HG02938 (cell line): ENCODE measurements at regions not wholly inside any gene's neighbourhood (a gene's known extent, or its start where the extent isn't known, plus 50 kb on each side); places are given as distances from the start of the nearest gene placed in this dataset.
A peak's percentile ranks its signal among the peaks of the same experiment; 100 is the strongest.
"Not testable (repeated sequence)": the region's sequence is repeated elsewhere in the genome, so short reads cannot be mapped to it uniquely, and the experiment has no call there.

Source experiments
- ATAC-seq: cut with Tn5 transposase; IDR thresholded peaks from one replicate; pipeline ENCODE4 v1.9.1; 2021; ENCODE audit warnings: mild to moderate bottlenecking, moderate library complexity; ENCODE audit not compliant: unreplicated experiment

DNA sequence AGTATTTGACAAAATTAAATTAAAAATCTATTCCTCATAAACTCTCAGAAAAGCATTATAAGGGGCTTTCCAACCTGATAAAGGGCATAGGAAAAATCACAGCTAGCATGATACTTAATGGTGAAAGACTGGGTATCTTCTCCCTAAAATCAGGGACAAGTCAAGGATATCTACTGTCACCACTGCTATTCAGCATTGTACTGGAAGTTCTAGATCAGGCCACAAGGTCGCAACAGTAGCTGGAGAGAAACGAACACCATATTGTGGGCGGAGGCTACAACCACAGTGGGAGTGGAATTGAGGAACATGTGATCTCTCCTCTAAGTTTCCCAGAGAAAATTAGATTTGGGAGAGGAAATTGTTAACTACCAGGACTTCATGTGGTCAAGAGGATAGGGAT, 70.0 kb upstream of the NAMPT start:
- ATAC-seq: no peak

DNA sequence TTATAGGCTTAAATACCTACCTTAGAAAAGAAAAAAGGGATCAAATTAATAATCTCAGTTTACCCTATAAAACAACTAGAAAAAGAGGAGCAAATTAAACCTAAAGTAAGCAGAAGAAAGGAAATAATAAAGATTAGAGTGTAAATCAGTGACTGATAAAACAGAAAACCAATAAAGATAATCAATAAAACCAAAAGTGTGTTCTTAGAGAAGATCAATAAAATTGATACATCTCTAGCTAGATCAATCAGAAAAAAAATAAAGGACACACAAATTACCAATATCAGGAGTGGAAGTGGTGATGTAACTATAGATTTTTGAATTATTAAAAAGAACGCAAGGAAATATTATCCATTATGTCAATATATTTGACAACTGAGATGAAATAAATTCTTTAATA, 69.2 kb upstream of the NAMPT start:
- ATAC-seq: no peak

DNA sequence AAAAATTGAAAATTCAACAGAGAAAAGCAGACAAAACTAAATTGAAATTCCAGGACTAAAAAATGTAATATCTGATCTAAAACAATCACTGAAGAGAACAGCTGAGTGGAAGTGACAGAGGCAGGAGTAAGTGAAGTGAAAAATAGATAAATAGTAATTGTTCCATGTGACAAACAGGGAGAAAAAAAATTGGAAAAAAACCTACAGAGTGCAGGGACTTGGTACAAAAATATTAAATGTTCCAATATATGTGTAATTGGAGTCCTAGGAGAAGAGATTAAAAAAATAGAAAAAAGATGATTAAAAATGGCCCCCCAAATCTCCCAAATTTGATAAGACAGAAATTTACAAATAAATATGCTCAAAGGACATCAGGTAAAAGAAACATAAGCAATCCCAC, 63.4 kb upstream of the NAMPT start:
- no peak for ATAC-seq

DNA sequence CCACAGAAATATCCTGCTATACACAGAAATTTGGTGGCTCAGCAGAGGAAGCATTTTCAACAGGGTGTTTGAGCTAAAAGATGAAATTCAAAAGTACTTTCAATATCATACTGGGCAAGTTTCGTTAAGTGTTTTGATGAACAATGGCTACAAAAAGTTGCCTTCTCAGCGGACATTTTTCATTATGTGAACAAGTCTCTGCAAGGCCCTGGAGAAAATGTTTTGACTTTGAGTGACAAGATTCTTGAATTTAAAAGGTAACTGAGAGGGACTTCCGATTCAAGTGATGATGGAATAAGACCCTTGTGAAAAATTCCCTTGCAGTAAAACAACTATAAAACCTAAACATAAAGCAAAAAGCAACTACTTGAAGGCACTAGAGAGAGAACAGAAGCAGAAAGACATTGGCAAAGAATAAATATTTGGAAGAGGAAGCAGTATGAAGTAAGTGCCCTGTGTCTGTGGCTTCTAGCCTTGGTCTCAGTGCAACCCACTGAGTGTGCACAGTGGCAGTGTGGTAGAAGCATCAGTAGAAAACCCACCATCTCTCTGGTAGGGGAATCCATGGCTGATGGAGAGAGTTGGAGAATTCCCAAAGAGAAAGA, 62.5 kb upstream of the NAMPT start:
- no peak for ATAC-seq

DNA sequence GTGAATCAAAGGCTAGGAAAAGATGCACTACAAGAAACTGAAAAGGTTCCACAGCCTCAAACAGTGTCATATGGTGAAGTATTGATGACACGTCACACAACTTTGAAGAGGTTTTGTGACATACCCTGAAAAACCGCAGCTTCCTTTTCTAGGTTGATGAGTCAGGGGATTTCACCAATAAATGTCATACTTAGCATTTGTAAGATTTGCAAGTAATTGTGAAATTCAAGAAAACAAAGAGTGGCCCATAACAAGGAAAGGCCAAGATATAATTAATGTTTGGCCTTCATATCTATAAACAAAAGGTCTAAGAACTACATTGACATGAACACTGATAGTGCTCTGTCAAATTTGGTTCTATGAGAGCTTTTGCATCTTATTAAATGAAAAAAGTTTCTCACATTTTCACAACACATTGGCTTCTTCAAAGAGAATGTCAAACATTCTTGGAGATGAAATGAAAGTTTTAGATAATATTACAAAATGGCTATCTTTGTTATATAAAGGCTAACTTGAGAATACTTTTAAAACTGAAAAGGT, 62.0 kb upstream of the NAMPT start:
- peak; percentile 95 for ATAC-seq

DNA sequence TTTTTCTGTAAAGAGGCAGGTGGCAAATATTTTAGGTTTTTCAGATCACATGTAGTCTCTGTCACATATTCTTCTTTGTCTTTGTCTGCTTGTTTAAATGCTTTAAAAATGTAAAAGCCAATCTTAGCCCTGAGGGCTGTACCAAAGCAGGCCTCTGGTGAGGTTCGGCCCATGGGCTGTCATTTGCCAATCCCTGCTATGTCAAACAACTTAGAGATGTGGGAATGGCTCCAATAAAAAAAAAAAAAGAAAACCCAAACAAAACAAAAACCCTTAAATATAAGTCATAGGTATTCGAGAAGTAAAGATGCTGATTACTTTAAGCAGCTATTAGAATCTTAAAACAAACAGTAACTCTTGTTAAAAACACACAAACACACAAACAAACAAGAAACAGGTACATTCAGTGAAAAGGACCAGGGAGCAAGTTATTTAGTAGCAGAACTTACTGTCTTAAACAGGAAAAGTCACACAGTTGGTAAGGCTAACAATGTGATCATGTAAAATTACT, 61.4 kb upstream of the NAMPT start:
- no peak for ATAC-seq

DNA sequence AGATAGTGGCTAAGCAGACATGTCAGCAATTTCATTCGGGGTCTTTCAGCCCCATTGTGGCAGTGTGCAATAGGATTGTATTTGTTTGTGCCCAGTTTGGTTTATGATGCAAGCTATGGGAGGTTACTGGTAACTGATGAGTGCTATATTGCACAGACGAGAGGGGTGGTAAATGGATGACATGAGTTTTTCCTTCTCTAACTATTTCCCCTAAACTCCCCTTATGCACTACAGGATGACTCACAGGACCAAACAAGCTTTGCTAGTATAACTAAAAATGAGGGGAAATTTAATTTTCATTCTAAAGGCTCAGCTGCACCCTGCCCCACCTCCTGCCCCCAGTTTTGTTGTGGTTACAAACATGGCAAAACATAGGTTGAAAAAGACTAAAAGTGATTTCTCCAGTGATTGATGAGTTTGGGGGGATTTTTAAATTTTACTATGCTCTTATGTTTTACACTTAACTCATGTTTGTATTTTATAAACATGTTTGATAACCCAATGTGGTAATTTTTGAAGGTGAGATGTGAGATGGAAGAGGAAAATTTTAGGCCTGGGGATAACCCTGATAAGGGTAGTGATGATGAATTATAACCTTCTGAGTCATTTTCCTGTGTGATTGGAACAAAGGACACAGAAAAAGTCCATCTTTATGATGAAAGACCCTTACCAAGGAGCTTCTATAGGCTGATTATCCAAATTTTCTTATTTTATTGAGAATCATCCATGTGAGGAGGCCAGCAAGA, 60.8 kb upstream of the NAMPT start:
- ATAC-seq: peak; percentile 25

DNA sequence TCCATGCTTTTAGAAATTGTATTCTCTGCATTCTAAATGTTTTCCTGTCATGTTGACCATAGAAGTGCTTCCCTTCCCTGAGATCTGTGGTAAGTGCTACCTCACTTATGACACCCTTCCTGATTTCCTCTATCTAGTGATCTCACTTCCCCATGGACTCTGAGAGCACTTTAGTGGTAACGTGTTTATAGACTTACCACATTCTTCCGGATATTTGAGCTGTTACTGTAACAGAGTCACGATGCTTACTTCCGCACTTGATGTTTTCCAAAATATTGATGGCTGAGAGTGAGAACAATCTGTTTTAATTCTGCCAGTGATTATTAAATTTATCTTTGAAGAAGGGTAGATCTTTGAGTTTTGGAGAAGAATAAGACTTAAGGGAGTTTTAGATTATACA, 60.1 kb upstream of the NAMPT start:
- no peak for ATAC-seq

DNA sequence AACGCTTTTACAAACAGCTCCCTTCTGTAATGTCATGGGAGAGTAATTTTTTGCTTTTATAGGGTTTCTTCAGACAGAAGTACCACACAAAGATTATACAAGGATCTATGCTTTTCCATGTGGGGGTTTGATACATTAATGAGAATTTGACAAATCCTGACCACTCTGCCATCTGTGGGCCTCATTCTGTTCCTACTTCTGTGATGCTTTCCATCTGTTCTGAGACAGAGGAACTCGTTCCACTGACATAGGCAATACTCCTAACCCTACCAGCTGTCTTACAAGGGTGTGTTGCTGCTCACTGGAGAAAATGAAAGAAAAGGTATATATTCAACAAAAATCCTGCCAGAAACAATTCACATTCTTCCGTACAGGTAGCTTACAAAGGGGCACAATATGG, 59.4 kb upstream of the NAMPT start:
- no peak for ATAC-seq

DNA sequence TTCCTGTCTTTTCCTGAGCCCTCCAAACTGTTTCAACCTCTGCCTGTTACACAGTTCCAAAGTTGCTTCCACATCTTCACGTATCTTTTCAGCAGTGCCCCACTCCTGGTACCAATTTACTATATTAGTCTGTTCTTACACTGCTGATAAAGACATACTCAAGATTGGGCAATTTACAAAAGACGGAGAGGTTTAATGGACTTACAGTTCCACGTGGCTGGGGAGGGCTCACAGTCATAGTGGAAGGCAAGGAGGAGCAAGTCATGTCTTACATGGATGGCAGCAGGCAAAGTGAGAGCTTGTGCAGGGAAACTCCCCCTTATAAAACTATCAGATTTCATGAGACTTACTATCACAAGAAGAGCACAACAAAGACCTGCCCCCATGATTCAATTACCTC, 57.3 kb upstream of the NAMPT start:
- ATAC-seq: not testable (repeated sequence)

DNA sequence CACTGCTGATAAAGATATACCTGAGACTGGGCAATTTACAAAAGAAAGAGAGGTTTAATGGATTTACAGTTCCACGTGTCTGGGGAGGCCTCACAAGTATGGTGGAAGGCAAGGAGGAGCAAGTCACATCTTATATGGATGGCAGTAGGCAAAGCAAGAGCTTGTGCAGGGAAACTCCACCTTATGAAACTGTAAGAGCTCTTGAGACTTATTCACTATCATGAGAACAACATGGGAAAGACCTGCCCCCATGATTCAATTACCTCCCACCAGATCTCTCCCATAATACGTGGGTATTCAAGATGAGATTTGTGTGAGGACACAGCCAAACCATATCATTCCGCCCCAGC, 55.4 kb upstream of the NAMPT start:
- ATAC-seq: not testable (repeated sequence)

DNA sequence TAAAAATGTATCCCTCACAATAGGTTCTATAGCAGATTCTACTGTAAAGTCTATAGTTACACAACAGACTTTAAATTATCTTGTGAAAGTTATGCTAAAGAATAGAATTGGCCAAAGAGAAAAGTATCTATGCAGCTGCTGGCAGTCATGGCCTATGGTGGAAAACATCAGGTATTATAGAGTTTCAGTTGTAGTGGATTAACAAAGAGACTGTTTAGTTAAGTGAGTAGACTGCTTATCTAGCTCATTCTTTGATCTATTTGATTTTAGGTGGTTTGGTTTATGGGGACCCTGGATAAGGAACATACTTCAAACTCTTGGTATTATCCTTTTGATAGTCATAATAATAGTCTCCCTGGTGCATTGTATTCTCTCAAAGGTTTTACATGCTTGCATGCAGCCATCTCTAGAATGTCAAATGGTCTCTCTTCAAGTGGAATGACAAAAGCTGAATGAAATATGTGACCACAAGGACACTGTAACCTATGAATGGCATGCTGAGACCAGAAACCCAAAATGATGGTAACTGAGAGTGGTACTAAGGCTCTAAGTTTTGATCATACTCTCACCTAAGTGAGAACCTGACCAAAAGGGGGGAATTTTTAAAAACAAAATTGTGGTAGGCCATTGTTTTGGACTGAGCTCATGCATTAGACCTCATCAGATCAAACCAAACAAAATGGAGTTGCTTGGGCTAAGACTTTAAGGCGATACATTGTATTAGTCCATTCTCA, 54.9 kb upstream of the NAMPT start:
- ATAC-seq: no peak

DNA sequence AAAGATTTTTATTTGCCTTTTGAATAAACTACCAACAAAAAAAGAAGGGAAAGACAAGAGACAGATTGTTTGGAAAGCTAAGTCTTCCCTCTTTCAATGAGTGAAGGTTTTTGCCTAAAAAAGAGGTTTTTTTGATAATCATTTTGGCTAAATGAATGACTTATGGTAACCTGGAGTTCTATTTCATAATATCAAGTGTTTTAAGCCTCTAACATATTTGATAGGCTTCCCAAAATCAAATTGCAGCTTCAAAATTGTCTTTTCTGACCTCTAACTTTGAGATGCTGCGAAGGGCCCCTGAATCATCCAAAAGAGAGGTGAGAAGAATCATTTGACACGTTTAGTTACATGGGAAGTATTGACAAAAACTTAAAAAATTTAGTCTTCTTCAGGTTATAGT, 53.0 kb upstream of the NAMPT start:
- no peak for ATAC-seq

DNA sequence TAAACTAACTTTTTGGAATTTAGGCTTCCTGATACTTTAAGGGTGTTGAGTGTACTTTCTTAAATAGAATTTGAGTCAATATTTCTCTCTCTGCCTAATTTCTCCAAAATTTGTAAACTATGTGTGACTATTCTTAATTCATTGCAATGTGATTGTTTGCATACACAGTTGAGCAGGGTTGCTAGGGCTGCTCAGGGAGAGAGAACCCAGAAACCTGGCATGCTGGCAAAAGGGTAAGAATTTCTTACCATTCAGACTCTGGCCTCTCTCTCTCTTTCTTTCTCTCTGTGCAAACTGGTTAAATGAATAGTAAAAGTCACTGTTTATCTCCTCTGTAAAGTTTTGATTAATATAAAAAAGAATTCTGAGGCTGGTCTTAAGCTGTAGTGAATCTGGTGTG, 51.0 kb upstream of the NAMPT start:
- no peak for ATAC-seq
